ENCODE measurements at regions not wholly inside any gene's neighbourhood (a gene's known extent, or its start where the extent isn't known, plus 50 kb on each side); places are given as distances from the start of the nearest gene placed in this dataset.
"Not testable (repeated sequence)": the region's sequence is repeated elsewhere in the genome, so short reads cannot be mapped to it uniquely, and the experiment has no call there.

- DNase-seq, result no peak
- intact Hi-C loops (cut with DNase I), result no loop called here
These were observed 140.3 kb upstream of the ODAD2 start for GRCh38 chr10:28139138-28139537.

- DNase-seq, result no peak
- intact Hi-C loops (cut with DNase I), result no loop called here
These were observed 139.3 kb upstream of the ODAD2 start for GRCh38 chr10:28137907-28138880.

GRCh38 chr10:28135258-28135657 is 136.4 kb upstream of the ODAD2 start:
- intact Hi-C loops (cut with DNase I), result no loop called here
- DNase-seq, result no peak

- intact Hi-C loops (cut with DNase I), result no loop called here
- DNase-seq, result no peak
These were observed 131.4 kb upstream of the ODAD2 start for GRCh38 chr10:28130267-28130666.

- intact Hi-C loops (cut with DNase I), result no loop called here
- DNase-seq, result no peak
These were observed 129.0 kb upstream of the ODAD2 start for GRCh38 chr10:28127881-28128280.

- no peak for DNase-seq
- intact Hi-C loops (cut with DNase I), result no loop called here
These were observed 126.8 kb upstream of the ODAD2 start for GRCh38 chr10:28125701-28126100.

GRCh38 chr10:28120795-28121194 is 121.9 kb upstream of the ODAD2 start:
- DNase-seq, result no peak
- intact Hi-C loops (cut with DNase I), result no loop called here

GRCh38 chr10:28120043-28120749 is 121.3 kb upstream of the ODAD2 start:
- intact Hi-C loops (cut with DNase I), result no loop called here
- DNase-seq, result no peak

GRCh38 chr10:28118985-28119628 is 120.2 kb upstream of the ODAD2 start:
- intact Hi-C loops (cut with DNase I), result no loop called here
- DNase-seq, result no peak

GRCh38 chr10:28113202-28113601 is 114.3 kb upstream of the ODAD2 start:
- intact Hi-C loops (cut with DNase I), result no loop called here
- DNase-seq, result no peak

GRCh38 chr10:28111712-28112111 is 112.8 kb upstream of the ODAD2 start:
- DNase-seq, result no peak
- intact Hi-C loops (cut with DNase I), result no loop called here

- DNase-seq, result no peak
- intact Hi-C loops (cut with DNase I), result no loop called here
These were observed 106.7 kb upstream of the ODAD2 start for GRCh38 chr10:28105561-28105960.

- DNase-seq, result no peak
- intact Hi-C loops (cut with DNase I), result no loop called here
These were observed 98.8 kb upstream of the ODAD2 start for GRCh38 chr10:28097633-28098032.

- intact Hi-C loops (cut with DNase I), result no loop called here
- no peak for DNase-seq
These were observed 97.0 kb upstream of the ODAD2 start for GRCh38 chr10:28095791-28096378.

GRCh38 chr10:28094121-28094520 is 95.2 kb upstream of the ODAD2 start:
- DNase-seq, result no peak
- intact Hi-C loops (cut with DNase I), result no loop called here

GRCh38 chr10:28091913-28092312 is 93.0 kb upstream of the ODAD2 start:
- intact Hi-C loops (cut with DNase I), result no loop called here
- DNase-seq, result no peak

GRCh38 chr10:28090506-28090905 is 91.6 kb upstream of the ODAD2 start:
- no peak for DNase-seq
- intact Hi-C loops (cut with DNase I), result no loop called here

GRCh38 chr10:28089467-28089866 is 90.6 kb upstream of the ODAD2 start:
- no peak for DNase-seq
- intact Hi-C loops (cut with DNase I), result no loop called here

GRCh38 chr10:28087661-28088351 is 88.9 kb upstream of the ODAD2 start:
- DNase-seq, result no peak
- intact Hi-C loops (cut with DNase I), result no loop called here

- DNase-seq; intact Hi-C loops (cut with DNase I): not testable (repeated sequence)
These were observed 86.9 kb upstream of the ODAD2 start for GRCh38 chr10:28085760-28086159.
